NCI-H524 treated with DMSO at 0.1 percent for 48 hours (cell line): ENCODE measurements at regions not wholly inside any gene's neighbourhood (a gene's known extent, or its start where the extent isn't known, plus 50 kb on each side); places are given as distances from the start of the nearest gene placed in this dataset.
"Not testable (repeated sequence)": the region's sequence is repeated elsewhere in the genome, so short reads cannot be mapped to it uniquely, and the experiment has no call there.

Experiments used
- DNase-seq: peaks from one replicate; lab custom pipeline; 2025; lab: John Stamatoyannopoulos, UW

GRCh38 chr1:79519084-79519760, 512.7 kb upstream of the ADGRL4 start:
- DNase-seq: no peak

- no peak for DNase-seq
These were observed 511.1 kb upstream of the ADGRL4 start for GRCh38 chr1:79517470-79518224.

- no peak for DNase-seq
These were observed 501.2 kb upstream of the ADGRL4 start for GRCh38 chr1:79507770-79508169.

- no peak for DNase-seq
These were observed 494.6 kb upstream of the ADGRL4 start for GRCh38 chr1:79501153-79501552.

GRCh38 chr1:79499541-79499940, 493.0 kb upstream of the ADGRL4 start:
- no peak for DNase-seq

- DNase-seq: no peak
These were observed 490.8 kb upstream of the ADGRL4 start for GRCh38 chr1:79497193-79497773.

- DNase-seq: no peak
These were observed 489.6 kb upstream of the ADGRL4 start for GRCh38 chr1:79496129-79496528.

GRCh38 chr1:79493702-79494101, 487.2 kb upstream of the ADGRL4 start:
- not testable (repeated sequence) for DNase-seq

GRCh38 chr1:79488572-79489121, 482.1 kb upstream of the ADGRL4 start:
- DNase-seq: not testable (repeated sequence)

GRCh38 chr1:79478728-79479373, 472.3 kb upstream of the ADGRL4 start:
- DNase-seq: no peak

GRCh38 chr1:79478160-79478559, 471.6 kb upstream of the ADGRL4 start:
- no peak for DNase-seq

- no peak for DNase-seq
These were observed 465.6 kb upstream of the ADGRL4 start for GRCh38 chr1:79472067-79472656.

- DNase-seq: no peak
These were observed 462.6 kb upstream of the ADGRL4 start for GRCh38 chr1:79469139-79469538.

- no peak for DNase-seq
These were observed 454.4 kb upstream of the ADGRL4 start for GRCh38 chr1:79460773-79461436.

- DNase-seq: no peak
These were observed 451.2 kb upstream of the ADGRL4 start for GRCh38 chr1:79457562-79458224.

- DNase-seq: no peak
These were observed 441.9 kb upstream of the ADGRL4 start for GRCh38 chr1:79448426-79448825.

- DNase-seq: no peak
These were observed 434.7 kb upstream of the ADGRL4 start for GRCh38 chr1:79441238-79441637.

GRCh38 chr1:79437540-79437939, 431.0 kb upstream of the ADGRL4 start:
- DNase-seq: no peak

- DNase-seq: no peak
These were observed 424.8 kb upstream of the ADGRL4 start for GRCh38 chr1:79431340-79431739.

- no peak for DNase-seq
These were observed 423.9 kb upstream of the ADGRL4 start for GRCh38 chr1:79430437-79430836.

- no peak for DNase-seq
These were observed 416.2 kb upstream of the ADGRL4 start for GRCh38 chr1:79422726-79423125.
